Spleen (tissue), 7 donors: ENCODE measurements at regions not wholly inside any gene's neighbourhood (a gene's known extent, or its start where the extent isn't known, plus 50 kb on each side); places are given as distances from the start of the nearest gene placed in this dataset.

Source experiments
- CTCF ChIP-seq, 11 experiments: fragments of 200-600 bp in 7 of 11; fragments of 450-650 bp in 4 of 11; sonication (generic) in 4 of 11; IDR thresholded peaks in 8 of 11; conservative IDR thresholded peaks in 3 of 11; 1 replicate in 7 of 11; 2 replicates in 4 of 11; pipeline versions ENCODE4 v1.4.0 to v1.8.0; 2016 to 2021; ENCODE audit warnings: antibody characterized with exemption in 11 of 11, inconsistent platforms in 4 of 11, mild to moderate bottlenecking in 1 of 11
- POLR2A ChIP-seq, 3 donors: fragments of 450-650 bp; IDR thresholded peaks; one replicate each; pipeline ENCODE4 v1.5.1; 2017; ENCODE audit warnings: antibody characterized with exemption in 3 of 3, mild to moderate bottlenecking in 1 of 3
- donor health status: DM: no; HTN: no; CAD: no; lungs with moderate emphysema.
- donor health status: DM: no; HTN: no; CAD: no.
- donor health status: DM: no; HTN: no; CAD: no.

GRCh38 chr18:44370861-44371260 is 309.8 kb upstream of the SETBP1 start:
- TF ChIP-seq POLR2A (IDR thresholded peaks at IDR 0.05) = no peak
- no peak for TF ChIP-seq CTCF (IDR thresholded peaks at IDR 0.05 in 8 of 11, conservative IDR thresholded peaks at IDR 0.05 in 3 of 11)
